ENCODE measurements at regions not wholly inside any gene's neighbourhood (a gene's known extent, or its start where the extent isn't known, plus 50 kb on each side); places are given as distances from the start of the nearest gene placed in this dataset.

DNA sequence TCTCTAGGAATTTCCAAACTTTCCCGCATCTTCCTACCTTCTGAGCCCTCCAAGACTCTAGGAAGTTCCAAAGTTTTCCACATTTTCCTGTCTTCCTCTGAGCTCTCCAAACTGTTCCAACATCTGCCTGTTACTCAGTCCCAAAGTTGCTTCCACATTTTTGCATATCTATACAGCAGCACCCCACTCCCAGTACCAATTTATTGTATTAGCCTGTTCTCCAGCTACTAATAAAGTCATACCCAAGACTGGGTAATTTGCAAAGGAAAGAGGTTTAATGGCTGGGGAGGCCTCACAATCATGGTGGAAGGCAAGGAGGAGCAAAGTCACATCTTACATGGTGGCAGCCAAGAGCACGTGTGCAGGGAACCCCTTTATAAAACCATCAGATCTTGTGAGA is 82.9 kb upstream of the DSCAM start:
- TF ChIP-seq, protein P1, sequence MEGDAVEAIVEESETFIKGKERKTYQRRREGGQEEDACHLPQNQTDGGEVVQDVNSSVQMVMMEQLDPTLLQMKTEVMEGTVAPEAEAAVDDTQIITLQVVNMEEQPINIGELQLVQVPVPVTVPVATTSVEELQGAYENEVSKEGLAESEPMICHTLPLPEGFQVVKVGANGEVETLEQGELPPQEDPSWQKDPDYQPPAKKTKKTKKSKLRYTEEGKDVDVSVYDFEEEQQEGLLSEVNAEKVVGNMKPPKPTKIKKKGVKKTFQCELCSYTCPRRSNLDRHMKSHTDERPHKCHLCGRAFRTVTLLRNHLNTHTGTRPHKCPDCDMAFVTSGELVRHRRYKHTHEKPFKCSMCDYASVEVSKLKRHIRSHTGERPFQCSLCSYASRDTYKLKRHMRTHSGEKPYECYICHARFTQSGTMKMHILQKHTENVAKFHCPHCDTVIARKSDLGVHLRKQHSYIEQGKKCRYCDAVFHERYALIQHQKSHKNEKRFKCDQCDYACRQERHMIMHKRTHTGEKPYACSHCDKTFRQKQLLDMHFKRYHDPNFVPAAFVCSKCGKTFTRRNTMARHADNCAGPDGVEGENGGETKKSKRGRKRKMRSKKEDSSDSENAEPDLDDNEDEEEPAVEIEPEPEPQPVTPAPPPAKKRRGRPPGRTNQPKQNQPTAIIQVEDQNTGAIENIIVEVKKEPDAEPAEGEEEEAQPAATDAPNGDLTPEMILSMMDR (conservative IDR thresholded peaks at IDR 0.05; ENCODE audit: low read depth, low read length): no peak
- no peak for TF ChIP-seq EZH2 (IDR thresholded peaks at IDR 0.05; ENCODE audit: low read length, unreplicated experiment)

Data from PC-3 (cell line).